H1 (cell line): ENCODE measurements at regions not wholly inside any gene's neighbourhood (a gene's known extent, or its start where the extent isn't known, plus 50 kb on each side); places are given as distances from the start of the nearest gene placed in this dataset.

Experiments
- CEBPB ChIP-seq: IDR thresholded peaks from 2 replicates; pipeline ENCODE4 v1.6.1; 2012; ENCODE audit warnings: low read depth, low read length
- CHD7 ChIP-seq: fragments of 300-600 bp; sonication (generic); IDR thresholded peaks from 2 replicates; pipeline ENCODE4 v1.7.1; 2012; ENCODE audit warnings: low read length, moderate library complexity, mild to moderate bottlenecking, inconsistent platforms; ENCODE audit not compliant: insufficient replicate concordance
- CREB1 ChIP-seq: IDR thresholded peaks from 2 replicates; pipeline ENCODE4 v1.6.1; 2012; ENCODE audit warnings: inconsistent platforms
- GTF2F1 ChIP-seq: IDR thresholded peaks from 2 replicates; pipeline ENCODE4 v1.6.1; 2012; ENCODE audit warnings: low read depth, low read length, improper control_type of control experiment, borderline replicate concordance
- HDAC2 ChIP-seq, 2 experiments: fragments of 300-600 bp in 1 of 2; sonication (generic) in 1 of 2; IDR thresholded peaks; 2 replicates each; pipeline ENCODE4 v1.6.1; 2011 to 2012; ENCODE audit warnings: low read depth in 2 of 2, low read length in 2 of 2, mild to moderate bottlenecking in 2 of 2, moderate library complexity in 2 of 2, borderline replicate concordance in 1 of 2, inconsistent platforms in 1 of 2
- POLR2AphosphoS5 ChIP-seq: IDR thresholded peaks from 2 replicates; pipeline ENCODE4 v1.6.1; 2011; ENCODE audit warnings: low read depth, low read length
- SAP30 ChIP-seq: fragments of 300-600 bp; sonication (generic); IDR thresholded peaks from 2 replicates; pipeline ENCODE4 v1.7.1; 2012; ENCODE audit warnings: low read length, moderate library complexity, mild to moderate bottlenecking, inconsistent platforms; ENCODE audit not compliant: insufficient read depth, insufficient replicate concordance
- SIN3A ChIP-seq, 2 experiments: IDR thresholded peaks in 1 of 2; conservative IDR thresholded peaks in 1 of 2; 2 replicates each; pipeline ENCODE4 v1.6.1; 2011 to 2012; ENCODE audit warnings: low read length in 2 of 2, improper control_type of control experiment in 1 of 2, low read depth in 1 of 2, mild to moderate bottlenecking in 1 of 2
- SIRT6 ChIP-seq: IDR thresholded peaks from one replicate; pipeline ENCODE4 v1.7.1; 2012; ENCODE audit warnings: low read length, inconsistent platforms
- TBP ChIP-seq: IDR thresholded peaks from 2 replicates; pipeline ENCODE4 v1.6.1; 2011; ENCODE audit warnings: low read depth, low read length, improper control_type of control experiment
- YY1 ChIP-seq: IDR thresholded peaks from 2 replicates; pipeline ENCODE4 v1.6.1; 2011; ENCODE audit warnings: low read depth, mild to moderate bottlenecking, low read length
- TF ChIP-seq, protein P1 (sequence below): IDR thresholded peaks from 2 replicates; pipeline ENCODE4 v1.6.1; 2011; ENCODE audit warnings: low read length, improper control_type of control experiment

DNA sequence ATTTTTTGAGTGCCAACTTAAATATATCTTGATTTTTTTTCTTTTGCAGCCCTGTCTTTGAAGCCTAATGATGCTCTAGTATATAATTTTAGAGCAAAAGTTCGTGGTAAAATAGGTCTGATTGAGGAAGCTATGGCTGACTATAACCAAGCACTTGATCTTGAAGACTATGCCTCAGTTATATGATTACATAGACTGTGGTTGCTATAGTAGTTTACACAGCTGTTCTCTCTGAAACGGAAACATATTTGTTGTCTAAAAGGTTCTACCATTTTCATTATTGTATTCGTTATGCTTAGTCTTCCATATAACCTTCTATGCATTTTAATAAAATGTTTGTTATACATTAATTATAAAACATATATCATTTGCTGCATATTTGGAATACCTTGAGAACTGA lies 246.7 kb downstream of the TTC6 start (continued):
- TF ChIP-seq CHD7 (no peak), TBP (no peak), SIRT6 (no peak), SAP30 (no peak), CEBPB (no peak), HDAC2 (IDR thresholded peaks at IDR 0.05; ENCODE audit: borderline replicate concordance in 1 of 2, low read depth in 2 of 2, low read length in 2 of 2) (no peak), YY1 (no peak), GTF2F1 (no peak), SIN3A (conservative IDR thresholded peaks at IDR 0.05 in 1 of 2, IDR thresholded peaks at IDR 0.05 in 1 of 2; ENCODE audit: low read depth in 1 of 2, low read length in 2 of 2) (no peak), POLR2AphosphoS5 (no peak), CREB1 (no peak)
- TF ChIP-seq, protein P1, sequence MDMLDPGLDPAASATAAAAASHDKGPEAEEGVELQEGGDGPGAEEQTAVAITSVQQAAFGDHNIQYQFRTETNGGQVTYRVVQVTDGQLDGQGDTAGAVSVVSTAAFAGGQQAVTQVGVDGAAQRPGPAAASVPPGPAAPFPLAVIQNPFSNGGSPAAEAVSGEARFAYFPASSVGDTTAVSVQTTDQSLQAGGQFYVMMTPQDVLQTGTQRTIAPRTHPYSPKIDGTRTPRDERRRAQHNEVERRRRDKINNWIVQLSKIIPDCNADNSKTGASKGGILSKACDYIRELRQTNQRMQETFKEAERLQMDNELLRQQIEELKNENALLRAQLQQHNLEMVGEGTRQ, result no peak
